Gastroesophageal sphincter (tissue), 4 donors: ENCODE measurements at regions not wholly inside any gene's neighbourhood (a gene's known extent, or its start where the extent isn't known, plus 50 kb on each side); places are given as distances from the start of the nearest gene placed in this dataset.

Experiments
- ATAC-seq: fragments of 150-250 bp; one replicate; pipeline ENCODE4 v1.9.1; 2016; ENCODE audit warnings: mild to moderate bottlenecking, moderate library complexity
- H3K27ac ChIP-seq, 4 donors: fragments of 200-600 bp; sonication (generic) in 3 of 4; 1 replicate in 3 of 4; 2 replicates in 1 of 4; pipeline ENCODE4 v1.5.1; 2016 to 2019
- H3K27me3 ChIP-seq: fragments of 200-600 bp; sonication (generic); one replicate; pipeline ENCODE4 v1.5.1; 2019
- H3K36me3 ChIP-seq, 2 donors: fragments of 200-600 bp; sonication (generic); one replicate each; pipeline ENCODE4 v1.5.1; 2019; ENCODE audit warnings: control low read depth in 1 of 2
- H3K4me1 ChIP-seq, 3 donors: fragments of 200-600 bp; sonication (generic); 1 replicate in 2 of 3; 2 replicates in 1 of 3; pipeline ENCODE4 v1.5.1; 2016 to 2019; ENCODE audit warnings: control low read depth in 2 of 3
- H3K4me3 ChIP-seq, 2 donors: fragments of 200-600 bp; sonication (generic); one replicate each; pipeline ENCODE4 v1.5.1; 2019; ENCODE audit warnings: mild to moderate bottlenecking in 1 of 2, moderate library complexity in 1 of 2
- H3K9me3 ChIP-seq, 3 donors: fragments of 200-600 bp; sonication (generic); one replicate each; pipeline ENCODE4 v1.5.1; 2017 to 2019; ENCODE audit warnings: control low read depth in 2 of 3
- EP300 ChIP-seq: sonication (generic); formaldehyde crosslinking; IDR thresholded peaks from one replicate; pipeline ENCODE4 v1.6.1; 2017; ENCODE audit warnings: antibody characterized with exemption, mild to moderate bottlenecking
- POLR2A ChIP-seq, 2 donors: fragments of 450-650 bp; IDR thresholded peaks; one replicate each; pipeline ENCODE4 v1.6.1; 2017; ENCODE audit warnings: antibody characterized with exemption in 2 of 2, mild to moderate bottlenecking in 2 of 2, moderate library complexity in 1 of 2
- POLR2AphosphoS5 ChIP-seq: sonication (generic); formaldehyde crosslinking; IDR thresholded peaks from one replicate; pipeline ENCODE4 v1.6.1; 2017; ENCODE audit warnings: antibody characterized with exemption
- WGBS, 2 donors: methylation state at CpG; one replicate each; pipeline ENCODE4 v1.1.5; 2018; ENCODE audit warnings: low coverage in 1 of 2; 5-methylcytosine and 5-hydroxymethylcytosine counted together
- TF ChIP-seq, protein P1 (sequence below), 4 experiments: fragments of 200-600 bp in 2 of 4; fragments of 450-650 bp in 2 of 4; sonication (generic) in 1 of 4; IDR thresholded peaks; one replicate each; pipeline ENCODE4 v1.5.1; 2017 to 2019; ENCODE audit warnings: antibody characterized with exemption in 4 of 4, mild to moderate bottlenecking in 2 of 4, moderate library complexity in 2 of 4

- no peaks in the 10 kb centered on the region for H3K36me3 ChIP-seq
- H3K27me3 ChIP-seq = no peaks in the 10 kb centered on the region
- WGBS, 2 donors = 98% methylated on average over 5 of the region's 5 CpGs
- no peak for ATAC-seq
- no peak overlapping the region for H3K4me3 ChIP-seq
- no peaks in the 10 kb centered on the region for H3K4me1 ChIP-seq
- TF ChIP-seq EP300 (no peak), POLR2AphosphoS5 (no peak), POLR2A (IDR thresholded peaks at IDR 0.05) (no peak)
- TF ChIP-seq, protein P1, sequence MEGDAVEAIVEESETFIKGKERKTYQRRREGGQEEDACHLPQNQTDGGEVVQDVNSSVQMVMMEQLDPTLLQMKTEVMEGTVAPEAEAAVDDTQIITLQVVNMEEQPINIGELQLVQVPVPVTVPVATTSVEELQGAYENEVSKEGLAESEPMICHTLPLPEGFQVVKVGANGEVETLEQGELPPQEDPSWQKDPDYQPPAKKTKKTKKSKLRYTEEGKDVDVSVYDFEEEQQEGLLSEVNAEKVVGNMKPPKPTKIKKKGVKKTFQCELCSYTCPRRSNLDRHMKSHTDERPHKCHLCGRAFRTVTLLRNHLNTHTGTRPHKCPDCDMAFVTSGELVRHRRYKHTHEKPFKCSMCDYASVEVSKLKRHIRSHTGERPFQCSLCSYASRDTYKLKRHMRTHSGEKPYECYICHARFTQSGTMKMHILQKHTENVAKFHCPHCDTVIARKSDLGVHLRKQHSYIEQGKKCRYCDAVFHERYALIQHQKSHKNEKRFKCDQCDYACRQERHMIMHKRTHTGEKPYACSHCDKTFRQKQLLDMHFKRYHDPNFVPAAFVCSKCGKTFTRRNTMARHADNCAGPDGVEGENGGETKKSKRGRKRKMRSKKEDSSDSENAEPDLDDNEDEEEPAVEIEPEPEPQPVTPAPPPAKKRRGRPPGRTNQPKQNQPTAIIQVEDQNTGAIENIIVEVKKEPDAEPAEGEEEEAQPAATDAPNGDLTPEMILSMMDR (IDR thresholded peaks at IDR 0.05) = no peak
- H3K27ac ChIP-seq = no peak overlapping the region
- H3K9me3 ChIP-seq = no peaks in the 10 kb centered on the region
These were observed 104.7 kb upstream of the TBC1D5 start for GRCh38 chr3:17847156-17847555.

- no peaks in the 10 kb centered on the region for H3K36me3 ChIP-seq
- no peaks in the 10 kb centered on the region for H3K9me3 ChIP-seq
- WGBS, 2 donors = 10 to 43% methylated on average over 1 to 3 of the region's 4 CpGs
- ATAC-seq = no peak
- H3K4me1 ChIP-seq = no peaks in the 10 kb centered on the region
- H3K27ac ChIP-seq = no peak overlapping the region
- no peaks in the 10 kb centered on the region for H3K27me3 ChIP-seq
- H3K4me3 ChIP-seq = no peak overlapping the region
- TF ChIP-seq POLR2A (IDR thresholded peaks at IDR 0.05) (no peak), EP300 (no peak), POLR2AphosphoS5 (no peak)
- TF ChIP-seq, protein P1 (IDR thresholded peaks at IDR 0.05) = no peak
These were observed 104.0 kb upstream of the TBC1D5 start for GRCh38 chr3:17846466-17846865.

DNA sequence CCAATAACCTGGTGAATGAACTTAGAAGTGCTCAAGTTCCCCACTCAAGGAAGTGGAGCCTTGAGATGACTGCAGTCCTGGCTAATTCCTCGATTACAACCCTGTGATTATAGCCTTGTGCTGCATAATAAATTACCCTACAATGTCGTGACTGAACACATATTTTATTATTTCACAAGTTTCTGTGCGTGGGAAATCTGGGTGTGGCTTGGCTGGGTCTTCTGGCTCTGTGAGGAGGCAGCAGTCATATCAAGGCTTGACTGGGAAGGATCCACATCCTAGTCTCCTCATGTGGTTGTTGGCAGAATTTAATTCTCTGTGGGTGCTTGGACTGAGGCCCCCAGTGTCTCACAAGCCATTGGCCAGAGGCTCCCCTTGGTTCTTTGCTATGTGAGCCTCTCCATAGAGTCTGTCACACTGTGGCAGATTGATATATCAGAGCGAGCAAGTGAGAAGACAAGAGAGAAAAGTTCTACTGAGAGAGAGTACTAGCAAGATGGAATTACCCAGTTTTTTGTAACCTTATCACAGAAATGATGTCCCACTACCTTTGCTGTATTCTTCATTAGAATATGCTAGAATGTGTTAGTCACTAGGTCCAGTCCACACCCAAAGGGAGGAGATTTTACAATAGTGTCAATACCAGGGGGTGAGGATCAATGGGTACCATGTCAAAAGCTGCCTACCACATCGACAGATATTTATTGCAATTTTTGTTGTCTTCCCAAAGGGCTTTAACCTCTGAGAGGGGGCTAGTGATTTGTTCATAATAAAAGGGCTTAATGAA is 102.8 kb upstream of the TBC1D5 start:
- WGBS, 2 donors = 65 to 73% methylated on average over 4 to 5 of the region's 5 CpGs
- Histone ChIP-seq H3K27ac (no peak overlapping the region), H3K27me3 (no peaks in the 10 kb centered on the region), H3K9me3 (no peaks in the 10 kb centered on the region), H3K4me1 (no peaks in the 10 kb centered on the region), H3K4me3 (no peak overlapping the region), H3K36me3 (no peaks in the 10 kb centered on the region)
- TF ChIP-seq, protein P1 (IDR thresholded peaks at IDR 0.05) = no peak
- no peak for ATAC-seq

GRCh38 chr3:17844236-17844635 is 101.8 kb upstream of the TBC1D5 start:
- TF ChIP-seq EP300 = no peak
- TF ChIP-seq POLR2AphosphoS5 = no peak
- no peak for TF ChIP-seq POLR2A (IDR thresholded peaks at IDR 0.05)
- TF ChIP-seq, protein P1 (IDR thresholded peaks at IDR 0.05) = no peak
- Histone ChIP-seq H3K9me3 (no peaks in the 10 kb centered on the region), H3K27me3 (no peaks in the 10 kb centered on the region), H3K4me1 (no peaks in the 10 kb centered on the region), H3K4me3 (no peak overlapping the region), H3K36me3 (no peaks in the 10 kb centered on the region), H3K27ac (no peak overlapping the region)
- ATAC-seq = no peak
- WGBS, 2 donors = 95% methylated on average over 3 of the region's 3 CpGs; no CpG with 5 or more reads in 1 of the 2 donors

- no peak overlapping the region for H3K27ac ChIP-seq
- H3K27me3 ChIP-seq = no peaks in the 10 kb centered on the region
- H3K4me1 ChIP-seq = no peaks in the 10 kb centered on the region
- H3K36me3 ChIP-seq = no peaks in the 10 kb centered on the region
- H3K9me3 ChIP-seq = no peaks in the 10 kb centered on the region
- no peak for TF ChIP-seq EP300
- TF ChIP-seq, protein P1 (IDR thresholded peaks at IDR 0.05) = peak; percentile 77 to 94 (median 82)
- WGBS, 2 donors = 15 to 17% methylated on average over 1 to 9 of the region's 9 CpGs
- peak; percentile 53 for ATAC-seq
- H3K4me3 ChIP-seq = no peak overlapping the region
These were observed 98.9 kb upstream of the TBC1D5 start for GRCh38 chr3:17841190-17841828.
